Transverse colon (tissue), 4 donors: ENCODE measurements at regions not wholly inside any gene's neighbourhood (a gene's known extent, or its start where the extent isn't known, plus 50 kb on each side); places are given as distances from the start of the nearest gene placed in this dataset.

Source experiments
- EP300 ChIP-seq: sonication (generic); formaldehyde crosslinking; IDR thresholded peaks from one replicate; pipeline ENCODE4 v1.6.1; 2017; ENCODE audit warnings: antibody characterized with exemption, low read depth
- POLR2A ChIP-seq: fragments of 450-650 bp; IDR thresholded peaks from one replicate; pipeline ENCODE4 v1.6.1; 2016; ENCODE audit warnings: antibody characterized with exemption, mild to moderate bottlenecking, moderate library complexity
- POLR2AphosphoS5 ChIP-seq, 3 donors: sonication (generic); formaldehyde crosslinking; IDR thresholded peaks; one replicate each; pipeline ENCODE4 v1.6.1; 2016; ENCODE audit warnings: antibody characterized with exemption in 3 of 3
- TF ChIP-seq, protein P1 (sequence below), 5 experiments: fragments of 200-600 bp in 3 of 5; fragments of 450-650 bp in 2 of 5; sonication (generic) in 3 of 5; IDR thresholded peaks; 1 replicate in 2 of 5; 2 replicates in 3 of 5; pipeline ENCODE4 v1.5.1; 2016 to 2017; ENCODE audit warnings: antibody characterized with exemption in 5 of 5, inconsistent platforms in 3 of 5, mild to moderate bottlenecking in 2 of 5, moderate library complexity in 1 of 5

DNA sequence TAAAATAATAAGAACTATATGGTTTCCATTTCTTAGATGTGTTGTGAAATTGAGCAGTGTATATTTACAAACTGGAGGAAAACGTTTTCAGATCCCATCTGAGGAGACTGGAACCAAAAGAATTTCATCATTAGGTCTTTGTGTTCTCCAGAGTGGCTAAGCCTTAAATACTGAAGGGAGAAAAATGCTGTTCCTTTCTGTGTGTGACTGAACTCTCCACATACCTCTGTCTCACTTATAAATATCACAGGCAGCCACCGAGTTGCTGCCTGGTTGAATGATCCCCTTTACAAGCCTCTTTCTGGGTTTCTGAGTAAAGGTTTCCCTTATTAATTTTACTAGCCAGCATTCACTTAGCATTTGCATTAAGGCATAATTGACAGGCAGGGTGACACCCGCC, 913.9 kb upstream of the NR2F2 start:
- TF ChIP-seq, protein P1, sequence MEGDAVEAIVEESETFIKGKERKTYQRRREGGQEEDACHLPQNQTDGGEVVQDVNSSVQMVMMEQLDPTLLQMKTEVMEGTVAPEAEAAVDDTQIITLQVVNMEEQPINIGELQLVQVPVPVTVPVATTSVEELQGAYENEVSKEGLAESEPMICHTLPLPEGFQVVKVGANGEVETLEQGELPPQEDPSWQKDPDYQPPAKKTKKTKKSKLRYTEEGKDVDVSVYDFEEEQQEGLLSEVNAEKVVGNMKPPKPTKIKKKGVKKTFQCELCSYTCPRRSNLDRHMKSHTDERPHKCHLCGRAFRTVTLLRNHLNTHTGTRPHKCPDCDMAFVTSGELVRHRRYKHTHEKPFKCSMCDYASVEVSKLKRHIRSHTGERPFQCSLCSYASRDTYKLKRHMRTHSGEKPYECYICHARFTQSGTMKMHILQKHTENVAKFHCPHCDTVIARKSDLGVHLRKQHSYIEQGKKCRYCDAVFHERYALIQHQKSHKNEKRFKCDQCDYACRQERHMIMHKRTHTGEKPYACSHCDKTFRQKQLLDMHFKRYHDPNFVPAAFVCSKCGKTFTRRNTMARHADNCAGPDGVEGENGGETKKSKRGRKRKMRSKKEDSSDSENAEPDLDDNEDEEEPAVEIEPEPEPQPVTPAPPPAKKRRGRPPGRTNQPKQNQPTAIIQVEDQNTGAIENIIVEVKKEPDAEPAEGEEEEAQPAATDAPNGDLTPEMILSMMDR (IDR thresholded peaks at IDR 0.05), result no peak
- no peak for TF ChIP-seq POLR2A
- TF ChIP-seq POLR2AphosphoS5 (IDR thresholded peaks at IDR 0.05), result no peak
- TF ChIP-seq EP300, result no peak
